Skin epidermis (tissue), 12 donors: ENCODE measurements at regions not wholly inside any gene's neighbourhood (a gene's known extent, or its start where the extent isn't known, plus 50 kb on each side); places are given as distances from the start of the nearest gene placed in this dataset.

ENCODE experiments used
- H3K27ac ChIP-seq, 21 experiments: fragments of 200-600 bp; sonication (generic) in 11 of 21; one replicate each; pipeline ENCODE4 v1.5.0; 2020; ENCODE audit warnings: mild to moderate bottlenecking in 3 of 21, inconsistent platforms in 2 of 21, moderate library complexity in 2 of 21
- H3K4me3 ChIP-seq, 7 experiments: fragments of 200-600 bp; sonication (generic) in 2 of 7; one replicate each; pipeline ENCODE4 v1.5.0; 2020; ENCODE audit warnings: inconsistent platforms in 2 of 7, mild to moderate bottlenecking in 2 of 7, moderate library complexity in 1 of 7

DNA sequence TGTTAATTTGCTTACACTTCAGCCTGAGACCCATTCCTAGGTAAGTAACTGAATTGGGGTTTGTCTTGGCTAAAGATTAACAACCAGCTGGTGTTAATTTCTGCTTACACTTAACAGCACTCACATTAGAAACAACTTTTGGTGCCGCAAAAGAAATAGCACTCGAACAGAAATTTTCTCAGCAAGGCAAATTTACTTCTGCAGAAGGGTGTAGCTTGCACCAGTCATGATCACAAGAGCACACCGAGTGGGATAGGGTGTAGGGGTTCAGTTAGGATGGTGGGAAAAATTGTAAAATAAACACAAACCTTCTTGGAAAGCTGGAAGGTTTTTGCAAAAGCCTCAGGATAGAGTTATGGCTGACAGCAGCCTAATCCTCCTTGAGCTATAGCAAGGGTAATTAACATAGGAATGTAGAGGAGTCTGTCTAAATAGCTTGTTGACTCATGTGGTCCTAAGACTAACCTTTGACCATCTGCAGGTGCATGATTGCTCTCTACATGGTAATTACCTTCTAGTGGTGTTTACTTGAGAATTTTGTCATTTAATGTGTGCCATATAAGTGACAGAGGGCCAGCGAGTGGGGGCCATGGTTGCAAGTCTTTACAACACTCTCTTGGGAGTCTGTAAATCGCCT lies 67.8 kb upstream of the CDK13 start:
- Histone ChIP-seq H3K4me3 (no peak overlapping the region), H3K27ac (no peak overlapping the region)

DNA sequence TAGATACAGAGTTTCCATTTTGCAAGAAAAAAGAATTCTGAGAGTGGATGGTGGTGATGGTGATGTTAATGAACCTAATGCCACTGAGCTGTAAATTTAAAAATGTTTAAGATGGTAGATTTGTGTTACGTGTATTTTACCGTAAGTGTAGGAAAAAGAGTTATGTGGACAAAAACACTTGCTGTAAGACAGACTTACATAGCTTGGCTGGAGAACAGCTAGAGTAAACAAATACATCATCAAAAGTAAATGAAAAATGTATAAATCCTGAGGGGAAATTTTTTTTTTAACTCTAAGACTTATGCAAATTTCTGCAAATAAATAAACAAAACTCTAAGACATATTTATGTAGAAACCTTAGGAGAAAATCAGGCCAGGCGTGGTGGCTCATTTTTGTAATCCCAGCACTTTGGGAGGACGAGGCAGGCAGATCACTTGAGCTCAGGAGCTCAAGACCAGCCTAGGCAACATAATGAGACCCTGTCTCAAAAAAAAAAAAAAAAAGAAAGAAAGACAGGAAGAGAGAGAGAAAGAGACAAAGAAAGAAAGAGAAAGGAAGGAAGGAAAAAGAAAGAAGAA lies 66.2 kb upstream of the CDK13 start:
- Histone ChIP-seq H3K27ac (no peak overlapping the region), H3K4me3 (no peak overlapping the region)

DNA sequence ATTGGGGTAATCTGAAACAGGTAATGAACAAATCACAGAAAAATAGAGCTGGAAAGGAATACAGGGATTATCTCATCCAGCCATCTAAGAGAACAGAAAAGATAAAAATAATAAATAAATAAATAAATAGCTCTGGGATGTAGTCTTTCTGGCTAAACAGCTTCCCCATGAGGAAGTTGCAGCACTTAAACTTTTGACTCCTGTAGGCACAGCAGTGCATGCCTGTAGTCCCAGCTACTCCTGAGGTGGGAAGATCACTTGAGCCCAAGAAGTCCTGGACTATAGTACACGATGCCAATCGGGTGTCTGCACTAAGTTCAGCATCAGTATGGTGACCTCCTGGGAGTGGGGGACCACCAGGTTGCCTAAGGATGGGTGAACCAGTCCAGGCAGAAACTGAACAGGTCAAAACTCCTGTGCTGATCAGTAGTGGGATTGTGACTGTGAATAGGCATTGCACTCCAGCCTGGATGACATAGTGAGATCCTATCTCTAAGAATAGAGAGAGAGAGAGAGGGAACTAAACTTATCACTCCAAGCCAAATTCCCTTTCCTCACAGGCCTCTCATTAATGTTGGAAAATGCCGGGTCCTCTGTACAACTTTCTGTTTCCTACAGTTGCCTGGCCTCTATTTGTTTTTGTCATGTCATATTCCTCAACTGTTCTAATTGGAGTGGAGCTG lies 61.7 kb upstream of the CDK13 start:
- no peak overlapping the region for H3K27ac ChIP-seq
- H3K4me3 ChIP-seq, result no peak overlapping the region

DNA sequence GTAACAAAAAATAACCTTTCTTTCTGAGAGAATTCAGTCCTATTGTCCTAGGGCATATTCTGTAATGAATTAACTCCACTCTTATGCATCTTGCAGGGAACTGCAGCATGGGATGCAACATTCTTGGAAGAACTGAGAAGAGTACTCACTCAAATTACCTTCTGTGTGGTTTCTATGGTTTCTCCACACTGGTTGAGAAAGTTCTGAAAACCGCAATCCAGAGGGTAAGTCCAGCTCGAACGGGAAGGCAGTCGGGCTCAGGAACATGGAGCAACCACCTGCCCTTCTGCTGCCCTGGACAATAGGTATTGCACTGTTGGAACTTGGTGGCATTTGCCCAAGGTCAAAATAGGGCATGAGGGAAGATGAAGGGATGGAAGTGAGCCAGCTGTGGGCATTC lies 59.6 kb upstream of the CDK13 start:
- no peak overlapping the region for H3K4me3 ChIP-seq
- H3K27ac ChIP-seq, result no peak overlapping the region

DNA sequence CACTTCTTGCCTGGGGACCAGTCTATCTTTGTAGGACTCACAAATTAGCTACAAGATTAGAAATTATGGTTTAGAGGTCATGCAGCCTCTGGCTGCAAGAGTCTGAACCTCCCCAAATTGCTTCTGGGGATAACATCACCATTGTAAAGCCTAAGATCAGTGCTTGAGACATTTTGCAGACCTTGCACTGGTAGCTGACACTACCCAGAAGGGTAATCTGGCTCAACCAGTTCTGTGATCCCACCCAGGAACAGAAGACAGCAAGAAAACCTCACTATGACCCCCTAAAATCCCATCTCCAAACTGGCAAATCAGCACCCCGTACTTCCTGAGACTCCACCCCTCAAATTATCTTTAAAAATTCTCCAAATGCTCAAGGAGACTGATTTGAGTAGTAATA lies 58.2 kb upstream of the CDK13 start:
- H3K4me3 ChIP-seq, result no peak overlapping the region
- H3K27ac ChIP-seq, result no peak overlapping the region

DNA sequence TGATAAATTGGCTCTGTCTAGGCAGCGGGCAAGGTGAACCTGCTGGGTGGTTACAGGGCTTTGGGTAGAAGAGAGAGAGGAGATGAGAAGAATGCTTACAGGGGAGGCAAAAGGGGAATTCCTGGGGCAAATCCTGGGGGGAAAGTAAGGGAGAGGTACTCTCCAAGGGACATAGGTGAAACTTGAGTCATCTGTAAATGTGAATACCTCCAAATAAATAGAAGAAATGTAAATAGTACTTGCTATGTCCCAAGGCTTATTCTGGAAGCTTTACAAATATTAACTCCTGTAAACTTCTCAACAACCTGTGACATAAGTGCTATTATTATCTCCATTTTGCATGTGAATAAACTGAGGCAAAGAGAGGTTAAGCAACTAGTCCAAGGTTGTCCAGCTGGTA lies 57.7 kb upstream of the CDK13 start:
- Histone ChIP-seq H3K27ac (no peak overlapping the region), H3K4me3 (no peak overlapping the region)

DNA sequence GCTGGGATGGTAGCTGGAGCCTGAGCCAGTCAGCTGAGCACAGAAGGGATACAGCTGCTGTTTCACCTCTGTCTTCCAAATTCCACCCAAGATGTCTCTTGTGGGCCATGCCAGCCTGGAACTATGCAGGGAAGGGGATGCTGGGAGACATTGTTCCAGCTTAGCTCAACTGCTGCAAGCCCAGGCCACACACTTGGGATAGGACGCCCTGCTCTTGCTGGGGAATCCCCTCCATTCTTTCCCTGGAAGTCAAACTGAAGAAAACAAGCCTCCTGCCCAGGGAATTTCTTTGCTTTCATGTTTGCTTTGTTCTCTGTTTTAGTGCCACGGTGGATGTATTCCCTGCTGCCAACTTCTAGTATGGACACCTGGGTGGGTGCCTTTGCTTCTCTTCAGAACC lies 55.2 kb upstream of the CDK13 start:
- H3K4me3 ChIP-seq, result no peak overlapping the region
- no peak overlapping the region for H3K27ac ChIP-seq

DNA sequence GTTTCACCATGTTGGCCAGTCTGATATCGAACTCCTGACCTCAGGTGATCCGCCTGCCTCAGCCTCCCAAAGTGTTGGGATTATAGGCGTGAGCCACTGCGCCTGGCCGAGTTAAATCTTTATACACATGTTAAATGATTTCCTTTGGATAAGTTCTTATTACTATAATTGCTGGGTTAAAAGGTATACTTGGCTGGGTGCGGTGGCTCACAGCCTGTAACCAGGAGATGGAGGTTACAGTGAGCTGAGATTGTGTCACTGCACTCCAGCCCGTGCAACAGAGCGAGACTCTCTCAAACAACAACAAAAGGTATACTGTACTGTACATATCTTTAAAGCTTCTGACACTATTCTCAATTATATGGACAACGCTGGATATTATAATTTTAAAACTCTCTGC lies 53.2 kb upstream of the CDK13 start:
- Histone ChIP-seq H3K4me3 (no peak overlapping the region), H3K27ac (no peak overlapping the region)

DNA sequence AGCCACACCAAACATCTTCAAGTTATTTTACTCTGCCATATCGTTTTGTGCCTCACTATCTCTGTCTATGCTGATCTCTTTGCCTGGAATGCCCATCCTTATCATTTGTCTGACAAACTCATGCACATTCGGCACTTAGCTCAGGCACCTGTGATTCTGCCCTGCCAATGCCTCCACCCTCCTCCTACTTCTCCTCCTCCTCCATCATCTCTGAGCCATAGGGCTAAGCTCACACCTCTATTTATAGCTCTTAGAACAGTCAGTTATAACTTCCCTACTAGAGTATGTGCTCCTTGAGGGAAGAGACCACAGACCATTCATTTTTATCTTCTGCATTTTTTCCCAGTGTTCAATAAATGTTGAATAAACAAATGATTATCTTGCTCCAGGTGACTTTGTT lies 51.2 kb upstream of the CDK13 start:
- H3K4me3 ChIP-seq, result no peak overlapping the region
- no peak overlapping the region for H3K27ac ChIP-seq
